TTC549 (cell line): ENCODE measurements at regions not wholly inside any gene's neighbourhood (a gene's known extent, or its start where the extent isn't known, plus 50 kb on each side); places are given as distances from the start of the nearest gene placed in this dataset.

ENCODE experiments used
- FAIRE-seq: peaks from 2 replicates; lab custom pipeline; 2012; peaks lifted over from hg19 to GRCh38; lab: Jason Lieb, UNC

DNA sequence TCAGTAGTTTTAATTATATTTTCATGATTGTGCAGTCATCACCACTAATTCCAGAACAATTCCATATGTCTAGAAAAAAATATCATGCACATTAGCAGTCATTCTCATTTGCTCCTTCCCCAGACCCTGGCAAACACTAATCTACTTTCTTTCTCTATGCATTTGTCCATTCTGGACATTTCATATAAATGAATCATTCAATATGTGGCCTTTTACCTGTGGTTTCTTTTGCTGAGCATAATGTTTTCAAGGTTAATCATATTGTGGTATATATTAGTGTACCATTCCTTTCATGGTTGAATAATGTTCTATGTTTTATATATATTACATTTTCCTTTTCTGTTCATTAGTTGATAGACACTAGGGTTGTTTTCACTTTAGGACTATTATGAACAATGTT is 811.1 kb upstream of the RAG2 start:
- FAIRE-seq, result no peak

DNA sequence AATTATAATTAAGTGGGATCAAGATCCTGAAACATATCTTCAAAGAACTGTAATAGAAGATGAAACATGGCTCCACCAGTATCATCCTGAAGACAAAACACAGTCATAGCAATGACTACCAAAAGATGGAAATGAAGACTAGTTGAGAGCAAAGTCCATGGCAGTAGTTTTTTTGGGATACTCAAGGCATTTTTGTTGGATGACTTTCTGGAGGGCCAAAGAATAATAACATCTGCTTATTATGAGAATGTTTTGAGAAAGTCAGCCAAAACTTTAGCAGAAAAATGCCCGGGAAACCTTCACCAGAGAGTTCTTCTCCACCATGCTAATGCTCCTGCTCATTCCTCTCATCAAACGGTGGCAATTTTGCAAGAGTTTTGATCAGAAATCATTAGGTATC is 809.4 kb upstream of the RAG2 start:
- FAIRE-seq, result no peak

- no peak for FAIRE-seq
Observed at GRCh38 chr11:37406651-37407050, 808.6 kb upstream of the RAG2 start.

- FAIRE-seq, result no peak
Observed at GRCh38 chr11:37404231-37404630, 806.2 kb upstream of the RAG2 start.

DNA sequence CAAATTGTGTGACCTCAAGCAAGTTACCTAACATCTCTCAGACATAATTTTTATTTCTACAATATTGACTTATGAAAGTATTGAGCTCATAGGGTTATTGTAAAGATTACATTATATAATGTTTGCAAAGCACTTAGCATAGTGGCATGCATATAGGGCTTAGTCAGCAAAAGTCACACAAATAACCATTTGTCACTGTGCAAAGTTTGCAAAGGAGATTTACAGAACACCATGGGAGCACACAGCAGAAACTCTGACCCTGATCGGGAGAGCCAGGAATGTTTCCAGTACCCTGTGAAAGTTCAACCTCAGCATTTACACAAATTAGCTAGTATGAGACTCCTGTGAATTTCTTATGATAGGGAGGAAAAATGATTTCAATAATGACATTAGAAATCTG is 804.6 kb upstream of the RAG2 start:
- FAIRE-seq, result no peak

DNA sequence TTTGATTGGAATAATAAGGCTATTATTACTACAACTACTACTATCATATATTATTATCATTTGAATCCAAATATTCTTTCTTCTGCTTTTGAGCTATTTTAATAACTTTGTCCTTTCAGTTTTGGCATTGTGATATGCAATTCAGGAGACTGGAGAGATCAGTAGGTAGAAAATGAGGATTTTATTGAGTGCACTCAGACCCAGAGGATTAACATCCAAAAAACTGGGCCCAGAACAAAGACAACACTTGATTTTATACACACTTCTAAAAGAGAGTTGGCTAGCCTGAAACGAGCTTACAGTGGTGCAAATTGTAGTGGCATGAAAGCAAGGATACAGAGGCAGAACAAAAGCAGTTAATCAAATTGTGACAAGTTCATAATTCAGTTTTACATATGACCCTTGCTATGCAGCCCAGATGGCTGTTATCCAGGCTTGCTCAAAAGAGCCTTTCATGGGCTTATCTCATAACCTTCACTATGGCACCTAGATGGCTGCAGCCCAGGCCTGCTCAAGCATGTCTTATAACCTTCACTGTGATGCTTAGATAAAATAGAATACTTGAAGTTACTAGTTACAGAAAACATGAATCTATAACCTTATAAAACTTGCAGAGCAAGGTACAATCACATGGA is 796.3 kb upstream of the RAG2 start:
- FAIRE-seq, result no peak

- no peak for FAIRE-seq
Observed at GRCh38 chr11:37391615-37392014, 793.6 kb upstream of the RAG2 start.

- FAIRE-seq, result no peak
Observed at GRCh38 chr11:37390576-37391083, 792.6 kb upstream of the RAG2 start.

- FAIRE-seq, result no peak
Observed at GRCh38 chr11:37378958-37379357, 780.9 kb upstream of the RAG2 start.

GRCh38 chr11:37372667-37373066 is 774.6 kb upstream of the RAG2 start:
- no peak for FAIRE-seq

- FAIRE-seq, result no peak
Observed at GRCh38 chr11:37371346-37371970, 773.4 kb upstream of the RAG2 start.

GRCh38 chr11:37370817-37371216 is 772.8 kb upstream of the RAG2 start:
- FAIRE-seq, result no peak

- FAIRE-seq, result no peak
Observed at GRCh38 chr11:37364246-37364839, 766.3 kb upstream of the RAG2 start.

GRCh38 chr11:37353192-37353591 is 755.2 kb upstream of the RAG2 start:
- no peak for FAIRE-seq

DNA sequence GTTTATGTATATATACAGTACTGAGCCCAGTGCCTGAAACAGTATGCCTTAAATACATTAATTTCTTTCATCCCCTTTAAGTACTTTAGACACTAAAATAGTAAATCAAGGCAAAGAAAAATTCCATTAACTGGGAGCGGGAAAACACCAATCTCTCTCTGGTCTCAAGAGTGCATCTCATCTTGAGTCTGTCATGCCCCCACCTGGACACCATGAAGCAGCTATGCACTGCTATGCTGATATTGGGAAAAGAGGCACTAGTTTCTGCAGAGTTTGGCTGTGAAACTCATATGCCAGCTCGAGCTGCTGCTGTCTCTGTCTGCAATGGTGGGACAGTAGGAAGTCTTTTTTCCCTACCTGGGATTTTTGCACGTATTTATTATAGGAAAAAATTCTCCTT is 754.4 kb upstream of the RAG2 start:
- no peak for FAIRE-seq

DNA sequence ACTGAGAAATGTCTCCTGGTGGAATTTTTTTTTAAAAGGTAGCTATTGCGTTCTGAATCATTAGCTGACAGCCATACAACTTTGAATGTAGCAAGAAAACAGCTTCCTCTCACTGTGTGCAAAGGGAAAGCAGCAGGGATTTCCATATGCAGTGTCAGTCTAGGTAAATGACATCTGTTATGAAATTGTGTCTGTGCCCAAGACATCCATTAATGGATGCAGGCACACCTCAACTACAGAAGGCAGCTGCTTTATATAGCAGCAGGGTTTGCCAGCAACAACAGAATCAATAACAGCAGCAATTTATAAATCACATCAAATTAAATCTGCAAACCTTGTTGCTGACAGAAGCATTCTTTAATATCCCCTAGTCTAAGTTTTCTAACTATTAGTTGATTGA is 745.3 kb upstream of the RAG2 start:
- FAIRE-seq, result no peak

DNA sequence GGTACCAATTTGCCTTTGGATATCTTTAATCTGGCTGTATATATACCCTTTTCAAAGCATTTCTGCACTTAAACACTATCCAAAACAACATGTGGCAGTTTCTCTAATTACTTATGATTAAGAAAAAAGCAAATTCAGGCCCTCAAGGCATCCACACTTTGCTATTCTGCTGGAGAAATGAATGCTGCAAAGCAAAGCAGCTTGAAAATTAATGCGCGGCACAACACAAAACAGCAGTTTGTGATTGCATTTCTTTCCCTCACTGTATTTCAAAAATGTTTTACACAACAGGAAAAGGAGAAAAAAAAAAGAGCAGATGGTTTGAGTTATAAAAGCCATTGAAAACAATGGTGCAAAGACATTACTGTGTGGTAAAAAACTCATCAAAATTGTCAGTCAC is 738.4 kb upstream of the RAG2 start:
- no peak for FAIRE-seq

GRCh38 chr11:37333345-37333744 is 735.3 kb upstream of the RAG2 start:
- FAIRE-seq, result no peak

DNA sequence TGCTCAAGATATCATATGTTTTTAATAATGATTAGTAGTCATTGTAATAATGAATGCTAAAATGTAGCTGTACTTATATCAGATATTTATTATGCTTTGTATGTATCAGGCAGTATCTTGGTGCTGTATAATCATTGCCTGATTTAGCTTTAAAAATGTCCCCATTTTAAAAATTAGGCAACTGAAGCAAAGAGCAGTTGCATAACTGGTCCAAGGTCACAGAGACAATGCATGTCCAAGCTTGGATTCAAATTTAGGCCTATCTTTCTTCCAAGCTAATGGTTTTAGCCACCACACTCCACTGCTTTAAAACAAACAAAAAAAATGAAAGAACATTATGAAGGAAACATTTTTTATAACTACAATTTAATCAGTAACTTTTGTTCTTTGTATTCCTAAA is 725.8 kb upstream of the RAG2 start:
- FAIRE-seq, result no peak

GRCh38 chr11:37322333-37323194 is 724.5 kb upstream of the RAG2 start:
- FAIRE-seq, result no peak

- no peak for FAIRE-seq
Observed at GRCh38 chr11:37320921-37321320, 722.9 kb upstream of the RAG2 start.

DNA sequence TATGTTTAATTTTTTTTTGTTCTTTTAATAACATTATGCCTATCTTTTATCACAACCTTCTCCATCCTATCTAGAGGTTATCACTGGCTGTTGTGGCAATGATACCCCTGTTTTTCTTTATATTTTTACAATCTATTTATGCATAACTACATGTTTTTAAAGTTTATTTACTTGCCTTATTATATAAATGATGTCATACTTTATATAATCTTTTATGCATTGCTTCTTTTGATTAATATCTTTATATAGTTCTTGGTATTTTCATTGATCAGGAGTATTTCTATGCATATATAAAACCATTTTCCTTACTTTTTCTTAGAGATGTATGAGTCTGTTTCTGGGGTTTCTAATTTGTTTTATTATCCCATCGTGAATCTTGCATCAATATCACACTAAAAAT is 719.8 kb upstream of the RAG2 start:
- no peak for FAIRE-seq

- no peak for FAIRE-seq
Observed at GRCh38 chr11:37313266-37313665, 715.2 kb upstream of the RAG2 start.
